ENCODE measurements at regions not wholly inside any gene's neighbourhood (a gene's known extent, or its start where the extent isn't known, plus 50 kb on each side); places are given as distances from the start of the nearest gene placed in this dataset.
"Not testable (repeated sequence)": the region's sequence is repeated elsewhere in the genome, so short reads cannot be mapped to it uniquely, and the experiment has no call there.

DNA sequence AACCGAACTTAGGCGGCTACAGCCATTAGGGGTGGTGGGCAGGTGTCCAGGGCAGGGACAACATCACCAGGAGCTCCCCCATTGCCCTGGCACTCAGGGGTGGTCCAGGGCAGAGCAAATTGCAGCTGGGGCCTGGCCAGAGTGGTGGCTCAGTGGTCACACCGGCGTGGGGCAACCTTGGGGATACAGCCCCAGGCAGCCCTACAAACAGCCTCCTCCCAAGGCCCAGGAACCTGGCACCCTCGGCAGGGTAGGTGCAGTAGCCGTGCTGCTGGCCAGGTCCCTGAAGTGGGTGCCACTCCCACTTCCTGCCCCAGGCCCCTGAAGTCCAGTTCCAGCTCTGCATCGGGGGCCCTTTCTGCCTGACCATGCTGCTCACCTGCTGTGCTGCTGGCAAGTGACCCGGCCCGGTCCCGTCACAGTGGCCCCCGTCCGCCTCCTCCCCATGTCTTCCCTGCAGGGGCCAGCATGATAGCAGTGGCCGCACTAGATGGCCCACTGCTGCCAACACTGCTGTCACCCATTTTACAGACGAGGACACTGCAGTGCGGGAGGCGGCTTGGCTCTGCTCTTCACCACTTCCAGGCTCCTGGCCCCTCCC lies 712.8 kb downstream of the MATN1 start:
- DNase-seq = no peak

DNA sequence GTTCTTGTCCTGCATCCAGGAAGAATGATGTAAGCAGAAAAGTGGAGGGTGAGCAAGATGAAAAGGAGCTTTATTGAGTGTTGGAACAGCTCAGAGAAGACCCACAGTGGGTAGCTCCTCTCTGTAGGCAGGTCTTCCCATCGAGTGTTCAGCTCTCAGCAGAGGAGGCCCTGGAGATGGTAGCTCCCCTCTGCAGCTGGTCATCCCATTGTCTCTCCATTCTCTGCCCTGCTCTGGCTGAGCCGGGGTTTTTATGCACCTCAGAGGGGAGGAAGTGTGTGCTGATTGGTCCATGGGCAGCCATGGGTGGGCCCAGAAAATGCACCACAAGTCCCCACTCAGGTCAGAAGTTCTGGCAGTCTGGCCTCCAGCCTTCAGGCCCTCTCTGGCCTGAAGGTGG lies 713.7 kb downstream of the MATN1 start:
- DNase-seq = no peak

DNA sequence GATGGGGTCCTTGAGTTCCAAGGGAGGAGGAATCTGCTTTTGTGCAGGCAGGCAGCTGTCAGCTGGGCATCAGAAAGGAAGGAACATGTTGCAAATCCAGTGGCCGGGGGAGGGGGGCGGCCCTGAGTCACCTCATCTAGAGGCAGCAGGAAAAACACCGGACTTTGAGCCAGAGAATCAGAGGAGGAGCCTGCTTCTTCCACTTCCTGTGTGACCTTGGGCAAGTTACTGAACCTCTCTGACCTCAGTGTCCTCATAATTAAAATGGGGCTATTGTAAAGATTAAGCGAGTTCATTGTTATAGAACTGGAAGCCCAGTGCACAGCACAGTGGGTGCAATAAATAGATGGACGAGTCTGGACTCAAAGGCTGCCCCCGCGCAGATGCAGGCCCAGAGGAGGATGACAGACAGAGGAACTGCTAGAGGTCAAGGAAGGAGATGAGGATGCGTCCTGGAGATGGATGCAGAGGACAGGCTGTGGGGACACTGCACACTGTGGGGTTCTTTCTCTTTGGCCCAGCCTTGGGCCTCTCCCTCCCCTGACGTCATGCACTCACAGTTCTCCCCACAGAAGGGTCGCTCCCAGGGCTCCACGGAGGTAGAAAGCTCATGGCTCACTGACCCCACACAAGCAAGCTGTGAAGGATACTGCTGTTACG lies 714.3 kb downstream of the MATN1 start:
- DNase-seq = no peak

DNA sequence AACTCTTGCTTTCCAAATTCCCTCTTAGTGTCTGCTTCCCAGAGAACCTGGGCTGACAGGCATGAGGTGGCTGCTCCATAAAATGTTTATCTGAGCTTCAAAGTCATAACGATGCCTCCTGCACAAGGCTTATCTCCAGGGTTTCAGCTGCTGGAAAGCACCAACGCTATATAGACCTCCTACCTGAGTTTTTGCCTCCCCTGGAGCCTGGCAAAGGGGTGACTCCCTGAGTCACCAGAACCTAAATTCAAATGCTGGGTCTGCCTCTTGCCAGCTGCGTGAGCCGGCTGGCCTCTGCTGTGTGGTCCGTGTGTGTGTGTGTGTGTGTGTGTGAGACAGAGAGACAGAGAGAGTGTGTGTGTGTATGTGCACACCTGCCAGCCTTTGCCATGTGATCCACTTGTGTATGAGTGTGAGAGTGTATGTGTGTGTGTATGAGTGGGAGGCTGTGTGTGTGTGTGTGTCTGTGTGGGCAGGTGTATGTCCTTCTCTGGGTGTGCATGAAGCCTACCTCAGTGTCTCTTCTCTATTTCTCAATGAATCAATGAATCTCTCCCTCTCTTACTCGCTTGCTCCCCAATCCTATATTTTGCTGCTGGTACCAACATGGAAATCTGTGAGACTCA lies 714.9 kb downstream of the MATN1 start:
- DNase-seq = no peak

DNA sequence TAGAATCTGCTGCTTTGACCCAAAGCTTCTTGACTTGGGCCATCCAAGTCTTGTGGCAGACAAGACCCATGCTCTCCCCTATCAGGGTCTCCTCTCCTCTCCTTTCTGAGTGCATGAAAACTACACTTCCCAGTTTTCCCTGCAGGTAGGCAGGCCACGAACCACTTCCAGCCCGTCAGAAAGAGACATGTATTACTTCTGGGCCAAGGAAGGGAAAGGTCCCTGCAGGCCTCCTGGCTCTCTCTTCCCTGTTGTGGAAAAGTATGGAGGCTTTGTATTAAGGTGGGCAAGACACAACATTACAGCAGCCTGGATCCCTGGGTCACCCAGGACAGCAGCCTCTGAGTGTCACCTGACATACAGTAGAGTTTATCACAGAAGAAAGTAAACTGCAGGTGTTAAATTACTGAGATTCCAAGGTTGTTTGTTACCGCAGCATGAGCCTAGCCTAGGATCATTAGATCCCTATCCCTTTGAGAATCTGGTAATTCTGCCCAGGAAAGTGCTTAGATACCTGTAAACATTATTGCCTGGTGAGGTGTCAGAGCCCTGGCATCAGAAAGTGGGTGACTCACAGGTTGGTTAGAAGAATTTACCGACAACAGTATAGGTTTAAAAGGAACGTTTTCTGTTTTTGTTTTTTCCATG lies 717.3 kb downstream of the MATN1 start:
- no peak for DNase-seq

DNA sequence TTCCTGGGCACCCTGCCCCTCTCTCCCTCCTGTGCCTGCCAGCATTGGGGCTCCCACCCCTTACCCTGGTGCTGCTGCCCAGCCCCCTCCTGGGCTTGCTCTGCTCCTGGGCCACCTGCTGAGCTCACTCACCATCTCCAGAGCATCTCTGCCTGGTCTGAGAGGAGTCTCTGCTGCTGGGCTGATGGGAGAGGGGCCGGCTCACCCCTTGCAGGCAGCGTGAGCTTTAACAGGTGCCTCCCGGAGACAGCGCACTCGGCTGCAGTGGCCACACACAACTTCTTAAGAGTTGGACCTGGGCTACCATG lies 721.7 kb downstream of the MATN1 start:
- no peak for DNase-seq

DNA sequence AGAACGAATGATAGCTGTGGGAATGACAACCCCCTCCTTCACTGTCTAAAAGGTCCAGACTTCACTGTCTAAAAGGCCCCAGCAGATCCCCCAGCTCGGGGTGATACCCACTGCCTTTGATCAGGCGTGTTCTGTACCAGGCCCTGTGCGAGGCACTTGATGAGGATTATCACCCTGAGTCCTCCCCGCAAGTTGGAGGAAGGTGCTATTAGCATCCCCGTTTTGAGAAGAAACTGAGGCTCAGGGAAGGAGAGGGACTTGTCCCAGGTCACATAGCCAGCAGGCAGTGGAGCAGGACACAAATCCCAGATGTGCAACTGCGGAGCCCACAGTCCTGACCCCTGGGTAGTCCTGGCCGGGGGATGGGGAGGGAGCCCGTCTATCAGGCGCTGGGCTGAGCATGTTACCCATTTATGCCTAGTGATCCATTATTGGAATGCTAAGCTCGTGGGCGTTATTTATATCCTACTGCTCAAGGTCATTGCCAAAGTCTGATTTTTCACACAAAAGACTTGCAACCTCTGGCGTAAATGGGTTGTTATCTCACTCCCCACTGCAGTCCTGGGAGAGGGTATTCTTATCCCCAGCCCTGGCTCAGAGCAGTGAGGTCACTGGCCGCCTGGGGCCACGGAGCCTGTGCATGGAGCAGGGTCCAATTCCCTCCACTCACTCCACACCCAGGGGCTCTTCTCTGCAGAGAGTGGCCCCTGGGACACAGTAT lies 722.2 kb downstream of the MATN1 start:
- DNase-seq = no peak

DNA sequence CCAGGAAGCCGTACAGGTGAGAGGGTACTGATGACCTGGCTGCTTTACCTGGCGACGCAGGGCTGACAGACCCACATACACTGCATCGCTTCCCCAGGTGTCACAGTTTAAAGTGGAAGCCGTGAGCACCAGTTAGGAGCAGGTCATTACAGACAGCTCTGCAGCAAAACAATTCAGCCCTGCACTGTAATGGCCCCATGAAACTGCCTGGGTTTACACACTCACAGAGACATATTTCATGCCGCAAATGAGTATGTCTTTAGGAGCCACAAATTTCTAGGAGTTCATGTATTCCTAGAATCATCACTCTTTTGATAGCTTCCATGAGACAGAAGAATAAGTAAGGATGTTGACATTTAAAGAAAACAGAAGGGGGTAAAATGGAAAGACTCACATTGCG lies 723.1 kb downstream of the MATN1 start:
- no peak for DNase-seq

DNA sequence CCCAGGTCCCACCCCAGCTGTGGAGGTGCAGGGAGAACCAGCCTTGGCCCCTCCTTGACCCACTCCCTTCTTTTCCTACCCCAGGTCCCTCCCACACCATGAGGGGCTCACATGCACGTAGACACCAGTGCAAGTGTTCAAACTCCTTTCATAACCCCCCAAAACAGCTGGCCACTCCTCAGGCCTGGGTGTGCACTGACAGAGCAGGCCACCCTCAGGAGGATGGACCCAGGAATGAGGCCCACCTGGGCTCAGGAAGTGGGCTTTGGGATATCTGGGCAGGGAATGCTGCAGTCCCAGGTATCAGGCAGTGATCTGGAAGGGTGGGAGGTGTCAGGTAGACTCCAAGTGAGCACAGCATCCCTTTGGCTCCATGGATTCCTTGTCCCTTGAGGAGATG lies 723.8 kb downstream of the MATN1 start:
- DNase-seq = no peak

DNA sequence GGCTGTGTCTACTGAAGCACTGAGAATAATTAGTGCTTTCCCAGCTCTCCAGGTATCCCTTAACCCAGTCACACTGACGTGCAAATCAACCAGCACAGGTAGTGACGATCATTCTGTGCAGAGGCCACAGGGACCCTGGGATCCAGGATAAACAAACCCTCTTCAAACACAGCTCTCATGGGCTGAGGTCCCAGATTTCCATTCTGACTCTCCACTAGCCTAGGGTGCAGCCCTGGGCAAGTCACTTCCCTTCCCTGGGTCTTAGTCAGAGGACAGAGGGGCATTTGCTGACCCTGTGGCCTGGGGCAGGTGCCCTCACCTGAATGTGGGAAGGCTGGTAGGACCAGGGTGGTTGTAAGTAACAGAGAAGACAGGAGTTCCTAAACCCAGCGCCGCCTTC lies 724.7 kb downstream of the MATN1 start:
- no peak for DNase-seq

DNA sequence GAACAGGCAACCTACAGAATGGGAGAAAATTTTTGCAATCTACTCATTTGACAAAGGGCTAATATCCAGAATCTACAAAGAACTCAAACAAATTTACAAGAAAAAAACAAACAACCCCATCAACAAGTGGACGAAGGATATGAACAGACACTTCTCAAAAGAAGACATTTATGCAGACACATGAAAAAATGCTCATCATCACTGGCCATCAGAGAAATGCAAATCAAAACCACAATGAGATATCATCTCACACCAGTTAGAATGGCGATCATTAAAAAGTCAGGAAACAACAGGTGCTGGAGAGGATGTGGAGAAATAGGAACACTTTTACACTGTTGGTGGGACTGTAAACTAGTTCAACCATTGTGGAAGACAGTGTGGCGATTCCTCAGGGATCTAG lies 725.6 kb downstream of the MATN1 start:
- DNase-seq = not testable (repeated sequence)

DNA sequence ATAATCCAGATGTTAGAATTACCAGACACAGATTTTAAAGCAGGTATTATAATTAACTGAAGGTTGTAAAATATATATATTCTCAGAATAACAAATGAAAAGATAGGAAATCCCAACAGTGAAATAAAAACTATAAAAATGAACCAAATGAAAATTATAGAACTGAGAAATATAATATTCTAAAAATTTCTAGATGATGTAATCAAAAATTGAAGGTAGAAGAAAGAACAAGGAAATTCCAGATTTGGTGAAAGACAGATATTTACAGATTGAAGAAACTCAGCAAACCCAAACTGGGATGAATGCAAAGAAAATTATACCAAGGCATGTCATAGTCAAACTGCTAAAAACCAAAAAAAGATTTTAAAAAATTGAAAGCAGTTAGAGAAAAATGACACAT lies 729.4 kb downstream of the MATN1 start:
- no peak for DNase-seq

DNA sequence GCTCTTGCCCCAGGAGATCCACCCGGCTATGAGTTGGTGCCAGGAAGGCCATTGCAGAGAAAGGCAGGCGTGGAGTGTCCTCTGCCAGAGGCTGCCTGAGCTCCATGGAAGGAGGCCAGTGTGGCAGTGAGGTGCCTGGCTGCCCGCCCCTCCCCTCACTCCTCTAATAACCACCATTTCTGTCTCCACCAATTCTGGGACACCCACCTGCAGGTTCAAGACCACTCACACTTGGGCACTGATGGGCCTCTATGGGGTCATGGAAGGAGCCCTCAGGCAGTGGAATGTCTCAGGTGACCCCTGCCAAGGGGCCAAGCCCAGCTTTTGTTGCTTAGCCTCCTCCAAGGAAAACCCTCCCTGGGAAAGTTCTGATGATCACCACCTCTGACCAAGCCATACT lies 731.6 kb downstream of the MATN1 start:
- DNase-seq = no peak

DNA sequence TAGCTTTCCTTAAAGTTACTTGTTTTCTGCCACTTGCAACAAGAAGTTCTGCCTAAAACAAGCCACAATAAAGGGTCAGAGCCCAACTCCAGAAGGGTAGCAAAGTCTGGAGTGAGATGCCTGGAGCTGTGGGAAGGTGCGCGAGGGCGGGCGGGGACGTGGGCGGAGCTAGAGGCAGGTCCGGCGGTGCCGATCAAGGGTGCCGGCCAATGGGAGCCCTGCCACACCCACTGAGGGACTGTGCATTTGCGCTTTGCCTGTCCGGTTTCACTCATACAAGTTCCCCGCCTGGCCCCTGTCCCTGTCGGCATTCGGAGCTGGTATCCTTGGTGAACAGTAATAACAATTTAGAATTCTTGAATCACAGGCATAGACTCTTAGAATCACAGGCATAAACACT lies 732.4 kb downstream of the MATN1 start:
- no peak for DNase-seq

DNA sequence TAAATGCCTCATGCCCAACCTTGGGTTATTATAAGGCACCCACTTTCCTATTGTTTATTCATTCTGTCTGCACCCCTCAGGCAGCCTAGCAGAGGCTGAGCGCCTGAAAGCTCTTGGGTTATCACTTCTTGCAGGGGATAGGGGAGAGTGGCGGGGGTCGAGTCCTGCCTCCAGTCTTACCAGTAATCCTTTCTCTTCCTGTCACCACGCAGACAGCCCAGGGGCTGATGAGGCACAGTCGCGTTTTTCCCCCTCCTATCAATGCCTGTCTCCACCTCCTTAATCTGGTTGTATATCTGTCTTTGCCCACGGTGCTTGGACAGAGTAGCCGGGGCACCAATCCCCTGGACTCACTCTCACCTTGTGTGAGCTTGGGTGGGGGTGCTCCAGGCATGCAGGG lies 733.1 kb downstream of the MATN1 start:
- no peak for DNase-seq

DNA sequence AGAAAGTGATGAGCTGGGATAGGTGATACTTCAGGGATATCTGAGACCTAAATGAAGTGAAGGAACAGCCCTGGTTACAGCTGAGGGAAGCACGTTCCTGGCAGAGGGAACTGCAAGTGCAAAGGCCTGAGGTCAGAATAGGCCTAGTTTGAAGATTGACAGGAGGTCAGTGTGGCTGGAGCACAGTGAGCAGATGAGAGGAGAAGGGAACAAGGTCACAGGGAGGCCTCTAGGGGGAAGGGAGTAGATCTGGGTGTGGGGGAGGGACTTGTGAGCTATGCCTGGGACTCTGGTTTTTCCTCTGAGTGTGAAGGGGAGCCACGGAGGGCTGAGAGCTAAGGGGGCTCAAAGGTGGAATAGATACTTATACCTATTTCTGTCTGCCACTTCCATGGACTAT lies 736.4 kb downstream of the MATN1 start:
- DNase-seq = no peak

DNA sequence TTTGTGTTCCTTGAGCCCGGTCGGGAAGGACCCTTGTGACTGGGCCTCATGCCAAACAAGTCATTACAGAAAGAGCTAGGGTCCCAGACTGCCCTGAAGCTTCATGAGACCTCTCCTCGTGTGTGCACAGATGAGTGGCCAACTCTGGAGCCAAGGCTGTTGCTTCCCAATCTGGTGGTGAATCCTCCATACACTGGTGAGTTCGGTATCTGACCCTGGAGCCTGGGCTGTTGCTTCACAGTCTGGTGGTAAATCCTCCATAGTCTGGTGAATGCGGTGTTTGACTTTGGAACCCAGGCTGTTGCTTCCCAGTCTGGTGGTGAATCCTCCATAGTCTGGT lies 737.8 kb downstream of the MATN1 start:
- no peak for DNase-seq

DNA sequence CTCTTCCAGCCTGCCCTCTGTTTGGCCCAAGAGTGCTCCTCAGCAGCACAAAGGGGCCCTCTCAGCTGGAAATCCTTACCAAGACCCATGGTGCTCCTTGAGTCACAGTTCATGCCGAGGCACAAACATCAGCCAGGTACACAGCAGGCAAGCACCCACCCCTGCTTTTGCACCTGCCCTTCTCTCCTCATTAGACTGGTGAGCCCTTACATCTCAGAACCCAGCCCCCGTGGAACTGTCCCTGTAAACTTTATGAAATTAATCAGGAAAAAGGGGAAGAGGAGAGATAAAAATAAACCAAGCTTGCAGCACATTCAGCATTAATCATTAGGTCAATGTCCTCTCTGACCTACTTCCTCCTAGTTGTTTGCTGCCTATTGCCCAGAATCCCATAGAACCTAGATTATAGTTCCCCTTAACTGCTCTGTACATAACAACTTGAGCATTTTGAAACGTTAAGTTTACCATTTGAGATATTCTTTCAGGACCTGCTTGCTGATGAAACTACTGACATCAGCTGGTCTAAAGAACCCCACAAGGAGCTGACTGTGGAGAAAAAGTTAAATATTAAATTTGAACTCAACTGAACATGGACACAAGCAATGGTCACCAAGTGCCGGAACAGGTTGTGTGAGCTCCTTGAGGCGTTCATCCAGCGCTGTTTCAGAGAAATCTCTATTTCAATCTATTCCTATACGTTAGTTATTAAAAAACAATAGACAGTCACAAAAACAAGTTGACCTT lies 738.4 kb downstream of the MATN1 start:
- DNase-seq = no peak

DNA sequence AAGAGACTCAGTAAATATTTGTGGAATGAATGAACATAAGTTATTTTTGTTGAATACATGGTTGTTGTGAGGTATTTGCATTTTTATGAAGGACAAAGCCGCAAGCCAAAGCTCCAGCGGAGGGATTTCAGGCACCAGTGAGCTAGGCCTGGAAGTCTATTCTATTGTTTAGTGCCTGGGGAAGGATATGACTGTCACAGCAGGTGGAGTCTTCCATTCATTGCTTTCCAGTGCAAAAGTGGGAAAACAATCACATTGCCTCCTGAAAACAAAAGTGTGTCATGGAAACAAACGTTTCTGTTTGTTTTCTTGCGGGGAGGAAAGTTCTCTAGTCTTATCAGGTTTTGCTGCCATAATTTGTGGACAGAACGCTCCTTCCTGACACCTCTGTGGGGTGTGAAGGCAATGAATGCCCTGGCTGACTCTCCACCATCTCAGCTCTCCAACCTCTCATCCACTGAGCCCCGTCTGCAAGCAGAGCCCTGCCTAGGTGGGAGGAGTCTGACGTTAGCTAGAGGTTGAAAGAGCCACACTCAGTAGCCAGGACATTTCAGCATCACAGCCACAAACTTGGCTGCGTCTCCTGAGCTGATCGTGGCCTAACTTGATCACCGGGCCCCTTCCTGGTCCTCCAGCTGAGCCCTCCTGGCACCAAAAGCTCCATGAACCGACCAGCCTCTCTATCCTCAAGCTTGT lies 739.1 kb downstream of the MATN1 start:
- DNase-seq = no peak

DNA sequence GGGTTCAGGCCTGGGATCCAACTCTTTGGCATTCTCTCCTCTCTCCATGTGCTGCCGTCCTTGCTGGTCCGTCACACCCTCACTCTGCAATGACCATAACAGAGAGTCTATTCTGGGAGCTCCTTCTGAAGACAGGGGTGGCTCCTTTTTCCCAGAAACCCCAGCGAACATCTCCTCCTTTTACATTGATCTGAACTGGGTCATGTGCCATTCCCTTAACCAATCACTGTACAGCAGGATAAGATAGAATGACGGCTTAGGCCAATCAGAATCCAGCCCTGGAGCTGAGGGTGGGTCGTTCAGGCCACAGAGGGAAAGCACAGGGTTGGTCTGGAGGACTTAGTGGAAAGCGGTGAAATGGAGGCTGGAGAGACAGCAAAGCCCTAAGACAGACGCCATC lies 740.1 kb downstream of the MATN1 start:
- DNase-seq = no peak

DNA sequence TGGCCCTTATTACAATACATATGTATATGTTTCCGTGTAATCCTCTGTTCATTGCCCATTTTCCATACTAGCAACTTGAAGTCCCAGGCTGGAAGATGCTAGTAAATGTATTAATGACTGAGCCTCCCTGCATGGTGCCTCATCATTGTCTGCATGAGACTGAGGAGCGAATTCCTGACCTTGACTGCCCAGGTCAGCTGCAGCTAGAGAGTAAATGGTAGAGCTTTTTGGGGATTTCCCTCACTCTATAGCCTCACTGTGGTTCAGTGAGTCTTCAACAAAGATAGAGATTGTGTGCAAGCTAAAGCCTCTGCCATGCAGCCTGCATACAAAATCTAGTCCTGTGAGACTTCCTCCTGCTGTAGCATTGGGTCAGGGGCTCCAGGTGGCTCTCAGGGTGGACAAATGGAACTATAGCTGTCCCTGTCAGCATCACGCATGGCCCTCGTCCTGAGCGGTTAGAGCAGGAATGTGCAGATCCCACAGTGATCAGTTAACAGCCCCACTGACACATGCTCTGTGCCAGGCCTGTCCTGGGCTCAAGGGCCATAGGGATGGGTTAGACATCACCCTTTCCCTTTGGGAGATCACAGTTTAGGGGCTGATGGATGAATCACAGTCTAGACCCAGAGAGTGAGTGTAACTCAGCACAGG lies 741.7 kb downstream of the MATN1 start:
- DNase-seq = no peak

DNA sequence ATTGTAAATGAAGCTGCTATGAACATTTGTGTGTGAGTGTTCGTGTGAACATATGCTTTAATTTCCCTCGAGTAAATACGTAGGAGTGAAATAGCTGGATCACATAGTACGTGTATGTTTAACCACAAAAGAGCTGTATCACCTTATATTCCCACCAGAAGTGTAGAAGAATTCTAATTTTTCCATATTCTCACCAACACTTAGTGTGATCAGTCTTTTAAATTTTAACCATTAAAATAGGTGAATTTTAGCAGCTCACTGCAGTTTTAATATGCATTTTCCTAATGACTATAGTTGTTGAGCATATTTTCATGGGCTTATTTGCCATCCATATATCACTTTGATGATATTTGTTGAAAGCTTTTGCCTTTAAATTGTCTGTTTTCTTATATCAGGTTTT lies 741.2 kb downstream of the PTPRU start:
- DNase-seq = no peak
